GM21825 (cell line): ENCODE measurements at regions not wholly inside any gene's neighbourhood (a gene's known extent, or its start where the extent isn't known, plus 50 kb on each side); places are given as distances from the start of the nearest gene placed in this dataset.
"Not testable (repeated sequence)": the region's sequence is repeated elsewhere in the genome, so short reads cannot be mapped to it uniquely, and the experiment has no call there.

Experiments
- ATAC-seq: cut with Tn5 transposase; IDR thresholded peaks from one replicate; pipeline ENCODE4 v1.9.1; 2021; ENCODE audit warnings: mild to moderate bottlenecking, moderate library complexity; ENCODE audit not compliant: unreplicated experiment

- ATAC-seq = no peak
Observed at GRCh38 chr10:8412541-8412940, 358.1 kb downstream of the GATA3 start.

GRCh38 chr10:8415029-8415428 is 360.5 kb downstream of the GATA3 start:
- ATAC-seq = not testable (repeated sequence)

GRCh38 chr10:8416192-8416701 is 361.8 kb downstream of the GATA3 start:
- no peak for ATAC-seq

- ATAC-seq = no peak
Observed at GRCh38 chr10:8416760-8417159, 362.3 kb downstream of the GATA3 start.

DNA sequence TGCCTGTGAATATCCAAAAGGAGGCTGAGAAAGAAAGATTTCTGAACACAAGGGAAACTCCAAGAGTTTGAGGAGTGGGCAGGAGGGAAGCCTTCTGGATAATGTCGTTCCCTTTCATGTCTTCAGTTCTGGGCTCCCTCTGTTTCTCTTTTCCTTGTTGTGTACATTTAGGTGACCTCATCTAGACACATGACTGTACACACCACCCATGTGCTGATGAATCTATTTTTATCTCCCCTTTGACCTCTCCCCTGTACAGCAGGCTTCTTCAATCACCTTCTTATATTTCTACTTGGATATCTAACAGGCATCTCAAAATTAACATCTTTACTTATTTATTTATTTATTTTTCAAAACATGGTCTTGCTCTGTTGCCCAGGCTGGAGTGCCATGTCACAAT is 363.1 kb downstream of the GATA3 start:
- no peak for ATAC-seq

- no peak for ATAC-seq
Observed at GRCh38 chr10:8418631-8419030, 364.1 kb downstream of the GATA3 start.

DNA sequence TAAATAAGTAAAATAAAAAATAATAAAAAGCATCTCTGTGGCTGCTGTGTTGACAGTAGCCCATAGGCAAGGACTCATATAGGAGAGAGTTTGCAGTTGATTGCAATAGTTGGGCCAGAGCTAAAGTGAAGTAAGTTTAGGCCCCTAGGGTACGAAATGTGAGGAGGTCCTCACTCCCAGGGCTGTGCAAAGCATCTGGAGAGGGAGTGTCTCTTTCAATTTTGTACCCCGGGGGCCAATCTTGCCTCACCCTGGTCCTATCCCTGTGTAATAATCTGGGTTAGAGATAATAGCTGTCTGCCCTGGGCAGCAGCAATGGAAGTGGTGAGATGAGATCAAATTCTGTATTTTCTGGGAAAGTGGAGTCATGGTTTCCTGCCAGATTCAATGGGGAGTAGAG is 365.7 kb downstream of the GATA3 start:
- no peak for ATAC-seq

DNA sequence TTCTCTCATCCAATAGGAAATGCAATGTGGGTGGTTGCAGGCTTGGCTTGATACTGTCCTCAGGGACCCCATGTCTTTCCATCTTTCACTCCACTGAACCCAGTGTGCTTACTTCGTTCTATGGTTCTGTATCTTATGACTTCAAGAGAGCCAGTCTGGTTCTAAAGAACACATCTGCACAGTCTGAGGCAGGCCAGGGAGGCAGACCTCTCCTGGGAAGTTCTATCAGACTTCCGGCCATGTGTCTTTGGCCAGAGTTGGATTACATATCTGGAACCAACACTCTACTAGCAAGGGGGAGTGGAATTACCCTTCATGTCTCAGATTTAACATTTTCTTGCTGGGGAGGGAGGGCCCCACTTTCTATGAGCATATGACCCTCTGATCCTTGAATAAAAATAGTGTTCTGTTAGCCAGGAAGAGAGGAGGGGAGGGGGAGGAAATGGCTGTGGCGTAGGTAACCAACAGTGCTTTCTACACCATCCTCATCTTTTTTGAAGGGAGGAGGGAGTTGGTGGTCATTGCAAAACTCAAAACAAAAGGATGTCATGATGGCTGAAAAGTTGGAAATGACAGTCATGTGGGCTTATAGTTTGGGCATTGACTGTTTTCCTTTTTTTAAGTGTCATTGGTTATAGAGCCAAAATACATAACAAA is 370.2 kb downstream of the GATA3 start:
- ATAC-seq = no peak

DNA sequence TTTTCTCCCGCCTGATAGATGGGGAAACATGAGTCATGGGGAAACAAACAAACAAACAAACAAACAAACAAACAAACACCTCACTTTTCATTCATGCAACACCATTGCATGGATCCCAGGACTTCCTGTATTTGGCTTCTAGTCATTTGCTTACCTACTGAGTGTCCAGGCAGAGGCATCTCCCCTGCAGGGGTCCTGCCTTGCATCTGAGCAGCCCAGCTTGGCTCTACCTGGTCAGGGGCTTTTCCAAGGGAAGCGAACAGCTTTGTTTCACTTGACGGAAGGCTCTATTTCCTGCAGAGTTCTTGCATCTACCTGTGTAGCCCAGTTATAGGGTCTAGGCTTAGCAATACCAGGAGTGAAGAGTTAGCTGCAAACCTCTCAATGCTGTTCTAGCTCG is 374.2 kb downstream of the GATA3 start:
- no peak for ATAC-seq

DNA sequence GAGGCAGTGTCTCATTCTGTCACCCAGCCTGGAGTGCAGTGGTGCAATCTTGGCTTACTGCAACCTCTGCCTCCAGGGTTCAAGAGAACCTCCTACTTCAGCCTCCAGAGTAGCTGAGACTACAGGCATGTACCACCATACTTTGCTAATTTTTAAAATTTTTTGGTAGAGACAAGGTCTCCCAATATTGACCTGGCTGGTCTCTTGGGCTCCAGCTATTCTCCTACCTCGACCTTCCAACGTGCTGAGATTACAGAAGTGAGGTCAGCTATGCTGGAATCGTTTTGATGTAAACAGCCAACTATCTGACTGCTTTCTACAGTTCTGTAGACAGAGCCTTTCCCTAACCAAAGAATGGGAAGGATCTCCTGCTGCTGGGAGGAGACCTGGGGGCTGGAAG is 375.8 kb downstream of the GATA3 start:
- ATAC-seq = no peak

GRCh38 chr10:8431511-8431910 is 377.0 kb downstream of the GATA3 start:
- no peak for ATAC-seq

DNA sequence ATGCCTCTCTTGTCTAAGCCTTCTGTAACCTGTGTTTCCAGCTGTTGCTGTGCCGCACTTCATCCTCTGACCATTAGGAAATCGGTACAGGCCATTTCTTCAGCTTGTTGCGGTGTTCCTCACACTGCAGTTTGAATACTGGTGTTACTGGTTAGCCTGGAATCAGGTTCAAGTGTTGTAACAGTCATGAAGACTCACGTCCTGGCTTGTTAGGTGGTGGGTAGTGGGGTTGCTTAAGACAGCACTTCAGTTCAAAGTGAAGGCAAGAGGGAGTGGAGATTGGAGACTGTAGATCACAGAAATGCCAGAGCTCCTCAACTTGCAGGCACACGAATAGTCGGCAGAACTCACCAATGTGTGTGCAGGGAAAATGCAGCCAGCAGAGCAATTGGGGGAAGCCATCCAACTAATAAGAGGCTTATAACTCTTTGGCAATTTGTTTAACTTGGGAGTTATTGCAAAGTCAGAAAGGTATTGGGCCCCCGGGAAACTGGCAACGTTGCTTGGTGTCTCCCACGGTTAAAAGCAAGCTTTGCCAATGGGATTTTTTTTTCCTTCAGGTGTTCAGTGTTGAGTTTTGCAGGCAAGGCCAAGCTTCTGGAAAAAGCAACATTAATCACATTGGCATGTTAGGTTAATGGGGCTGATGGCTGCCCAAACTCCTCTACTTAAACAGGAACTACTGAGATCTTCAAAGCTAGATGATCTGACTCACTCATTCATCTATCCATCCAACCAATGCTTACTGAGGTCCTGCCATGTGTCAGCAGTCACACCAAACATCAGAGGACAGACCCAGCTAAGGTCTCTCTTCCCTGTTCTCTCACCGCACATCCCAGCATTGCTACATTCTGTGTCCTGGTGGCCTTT is 380.9 kb downstream of the GATA3 start:
- ATAC-seq = no peak

- no peak for ATAC-seq
Observed at GRCh38 chr10:8437896-8438295, 383.4 kb downstream of the GATA3 start.

DNA sequence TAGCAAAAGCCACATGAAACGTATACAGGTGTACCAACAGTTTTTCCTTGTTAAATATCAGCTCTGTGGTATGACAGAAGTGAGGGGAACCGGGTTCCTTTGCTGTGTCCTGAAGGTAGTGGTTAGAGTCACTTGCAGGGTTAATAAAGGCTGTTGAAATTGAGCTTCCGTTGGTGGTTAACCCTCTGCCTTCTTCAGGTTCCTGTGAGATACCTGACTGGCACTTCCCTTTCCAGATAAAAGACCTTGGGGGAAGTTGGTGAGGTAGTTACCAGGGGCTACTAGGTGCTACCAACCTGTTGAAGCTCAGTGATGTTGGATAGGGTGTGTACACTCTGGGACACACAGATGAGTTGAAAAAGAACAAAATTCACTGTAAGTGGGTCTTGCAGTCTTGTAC is 384.1 kb downstream of the GATA3 start:
- no peak for ATAC-seq

DNA sequence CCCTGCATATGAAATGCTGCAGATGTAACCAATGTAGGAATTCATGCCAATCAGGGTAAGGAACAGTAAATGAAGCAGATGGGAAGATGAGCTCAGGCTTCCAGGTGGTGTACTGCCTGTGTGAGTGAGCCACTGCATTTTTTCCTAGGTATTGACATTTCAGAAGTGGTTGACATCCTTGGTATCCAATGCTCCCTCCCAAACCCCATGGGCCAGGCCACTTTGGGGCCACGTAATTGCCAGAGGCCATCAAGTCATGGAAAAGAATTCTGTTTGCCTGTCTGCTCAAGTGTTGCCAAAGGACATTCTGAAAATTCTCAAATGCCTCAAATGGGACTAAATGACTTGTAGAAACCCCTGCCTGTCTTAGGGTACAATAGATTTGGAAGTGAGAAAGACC is 384.6 kb downstream of the GATA3 start:
- ATAC-seq = no peak

GRCh38 chr10:8444630-8445029 is 390.1 kb downstream of the GATA3 start:
- ATAC-seq = no peak

DNA sequence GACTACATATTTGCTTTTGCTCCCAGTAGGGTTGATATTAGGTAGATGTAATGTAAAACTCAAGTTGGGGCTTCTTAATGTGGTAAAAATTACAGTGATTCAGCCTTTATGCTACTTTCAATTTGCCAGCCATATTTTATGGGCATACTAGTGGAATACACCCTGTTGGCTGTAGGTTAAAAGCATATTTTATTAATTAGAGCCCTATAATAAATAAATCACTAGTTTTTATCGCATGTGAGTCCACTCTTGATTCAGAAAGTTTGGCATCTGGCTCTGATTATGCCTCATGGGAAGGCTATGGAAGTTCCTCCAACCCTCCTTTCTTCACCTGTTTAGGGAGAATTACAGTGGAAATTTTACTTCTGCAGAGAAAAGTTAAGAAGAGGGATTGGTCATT is 390.9 kb downstream of the GATA3 start:
- ATAC-seq = no peak

- no peak for ATAC-seq
Observed at GRCh38 chr10:8449909-8450308, 395.4 kb downstream of the GATA3 start.

DNA sequence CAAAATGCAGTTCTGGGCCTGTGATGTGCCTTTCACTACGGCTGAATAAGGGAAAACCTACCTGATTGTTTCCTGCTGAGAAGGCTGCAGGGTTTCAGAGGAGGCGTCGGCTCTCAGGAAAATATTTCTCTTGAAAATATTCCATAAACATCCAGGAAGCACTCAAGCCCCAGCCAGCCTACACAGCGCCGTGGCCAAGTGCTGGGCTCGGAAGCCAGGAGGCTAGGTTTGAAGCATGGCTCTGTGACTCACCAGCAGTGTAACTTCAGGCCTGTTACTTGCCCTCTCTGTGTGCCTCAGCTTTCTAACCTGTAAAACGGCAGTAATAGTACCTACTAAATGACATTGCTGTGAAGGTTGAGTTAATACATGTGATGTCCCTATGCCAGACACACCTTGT is 399.1 kb downstream of the GATA3 start:
- no peak for ATAC-seq

DNA sequence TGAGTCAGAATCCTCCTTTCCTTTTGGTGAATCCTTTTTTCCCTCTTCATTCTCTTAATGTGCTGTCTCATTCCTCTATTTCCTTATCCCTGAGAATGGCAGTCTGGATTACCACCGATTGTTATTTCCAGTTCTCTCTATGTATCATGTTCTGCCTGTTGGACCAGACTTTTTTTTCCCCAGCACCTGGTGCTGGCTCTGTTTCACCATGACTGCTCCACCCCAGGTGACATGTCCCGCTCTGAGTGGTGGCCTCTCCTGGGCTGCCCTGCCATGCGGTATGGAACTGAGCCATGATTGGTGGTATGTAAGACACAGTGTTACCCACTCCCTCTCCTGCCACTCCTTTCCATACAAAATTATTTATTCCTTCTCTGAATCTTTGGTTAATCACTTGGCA is 399.9 kb downstream of the GATA3 start:
- no peak for ATAC-seq

- no peak for ATAC-seq
Observed at GRCh38 chr10:8455181-8455580, 400.7 kb downstream of the GATA3 start.

GRCh38 chr10:8456386-8456785 is 401.9 kb downstream of the GATA3 start:
- no peak for ATAC-seq
